Natural killer cell (primary cell): ENCODE measurements at regions not wholly inside any gene's neighbourhood (a gene's known extent, or its start where the extent isn't known, plus 50 kb on each side); places are given as distances from the start of the nearest gene placed in this dataset.

Source experiments
- ATAC-seq, 3 donors: fragments of 150-1000 bp in 2 of 3; fragments of 200-7000 bp in 1 of 3; cut with Tn5 transposase; 1 replicate in 1 of 3; 2 replicates in 2 of 3; pipeline ENCODE4 v1.10.0; 2021; ENCODE audit warnings: mild to moderate bottlenecking in 2 of 3, moderate library complexity in 2 of 3
- DNase-seq, 2 donors: peaks; one replicate each; pipeline versions ENCODE4 v3.0.0 to v3.0.0-alpha.2; 2013 to 2021; ENCODE audit warnings: mixed read lengths in 1 of 2
- H3K27ac ChIP-seq: one replicate; pipeline ENCODE4 v1.5.1; 2013; ENCODE audit warnings: mild to moderate bottlenecking, low read length
- H3K27me3 ChIP-seq: one replicate; pipeline ENCODE4 v1.6.1; 2013; ENCODE audit warnings: low read length; ENCODE audit not compliant: control insufficient read depth, insufficient read depth
- H3K36me3 ChIP-seq: one replicate; pipeline ENCODE4 v1.6.1; 2013; ENCODE audit warnings: low read length; ENCODE audit not compliant: control insufficient read depth, insufficient read depth
- H3K4me1 ChIP-seq: one replicate; pipeline ENCODE4 v1.6.1; 2013; ENCODE audit warnings: low read length; ENCODE audit not compliant: control insufficient read depth, insufficient read depth
- H3K4me3 ChIP-seq: one replicate; pipeline ENCODE4 v1.5.1; 2013; ENCODE audit warnings: low read length
- H3K9me3 ChIP-seq: one replicate; pipeline ENCODE4 v1.6.1; 2013; ENCODE audit warnings: low read length; ENCODE audit not compliant: control insufficient read depth, insufficient read depth
- H3K27ac Mint-ChIP-seq, 2 donors: one replicate each; pipeline ENCODE4 v1.8.0; 2022; ENCODE audit warnings: mild to moderate bottlenecking in 2 of 2, mixed read lengths in 2 of 2, moderate library complexity in 1 of 2
- H3K27me3 Mint-ChIP-seq, 2 donors: one replicate each; pipeline ENCODE4 v1.8.0; 2022; ENCODE audit warnings: low read depth in 2 of 2, mixed read lengths in 2 of 2
- H3K36me3 Mint-ChIP-seq: one replicate; pipeline ENCODE4 v1.8.0; 2022; ENCODE audit warnings: mixed read lengths
- H3K4me1 Mint-ChIP-seq, 2 donors: one replicate each; pipeline ENCODE4 v1.8.0; 2022; ENCODE audit warnings: mixed read lengths in 2 of 2
- H3K4me3 Mint-ChIP-seq: one replicate; pipeline ENCODE4 v1.8.0; 2022; ENCODE audit warnings: mild to moderate bottlenecking, moderate library complexity, mixed read lengths
- H3K9me3 Mint-ChIP-seq, 2 donors: one replicate each; pipeline ENCODE4 v1.8.0; 2022; ENCODE audit warnings: mixed read lengths in 2 of 2
- WGBS: methylation state at CpG from one replicate; pipeline ENCODE4 v1.1.7; 2013; ENCODE audit warnings: missing lambda C conversion rate; ENCODE audit not compliant: insufficient coverage; 5-methylcytosine and 5-hydroxymethylcytosine counted together
- intact Hi-C: fragments of 100-400 bp; cut with micrococcal nuclease; formaldehyde crosslinking; loops from one replicate; pipeline ENCODE4 v1.14.2; 2022
- TF ChIP-seq, protein P1 (sequence below): fragments of 200-600 bp; IDR thresholded peaks from one replicate; pipeline ENCODE4 v1.8.0; 2022; ENCODE audit warnings: antibody characterized with exemption

DNA sequence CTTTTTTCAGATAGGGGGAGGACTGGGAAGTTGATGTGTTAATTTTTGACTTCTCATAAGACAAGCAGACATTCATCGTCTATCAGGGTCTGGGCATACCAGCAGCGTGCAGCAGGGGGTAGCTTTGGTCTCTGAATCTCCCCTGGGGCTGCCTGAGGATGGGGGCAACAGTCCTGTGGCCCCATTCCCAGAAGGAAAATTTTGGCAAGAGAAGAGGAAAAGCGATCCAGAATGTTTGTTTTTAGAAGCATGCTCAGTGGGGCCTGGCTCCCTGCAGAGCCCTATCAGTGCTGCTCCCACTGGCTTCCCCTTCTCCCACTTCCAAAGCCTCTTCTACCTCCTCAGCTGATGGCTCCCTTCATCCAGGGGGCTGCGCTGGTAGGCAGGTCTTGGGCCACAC, 194.8 kb upstream of the IL12B start:
- WGBS, result 87% methylated on average over 4 of the region's 4 CpGs
- Mint-ChIP-seq H3K27ac (no peak overlapping the region), H3K36me3 (peaks cover 7% of the 10 kb centered on the region), H3K4me1 (no peaks in the 10 kb centered on the region), H3K27me3 (peaks cover 0 to 16% of the 10 kb centered on the region in 2 donors), H3K4me3 (no peak overlapping the region), H3K9me3 (peaks cover 4 to 5% of the 10 kb centered on the region in 2 donors)
- Histone ChIP-seq H3K27me3 (no peaks in the 10 kb centered on the region), H3K27ac (no peak overlapping the region), H3K36me3 (no peaks in the 10 kb centered on the region), H3K4me1 (no peaks in the 10 kb centered on the region), H3K4me3 (no peak overlapping the region), H3K9me3 (no peaks in the 10 kb centered on the region)
- ATAC-seq (no peak), DNase-seq (no peak)
- TF ChIP-seq, protein P1, sequence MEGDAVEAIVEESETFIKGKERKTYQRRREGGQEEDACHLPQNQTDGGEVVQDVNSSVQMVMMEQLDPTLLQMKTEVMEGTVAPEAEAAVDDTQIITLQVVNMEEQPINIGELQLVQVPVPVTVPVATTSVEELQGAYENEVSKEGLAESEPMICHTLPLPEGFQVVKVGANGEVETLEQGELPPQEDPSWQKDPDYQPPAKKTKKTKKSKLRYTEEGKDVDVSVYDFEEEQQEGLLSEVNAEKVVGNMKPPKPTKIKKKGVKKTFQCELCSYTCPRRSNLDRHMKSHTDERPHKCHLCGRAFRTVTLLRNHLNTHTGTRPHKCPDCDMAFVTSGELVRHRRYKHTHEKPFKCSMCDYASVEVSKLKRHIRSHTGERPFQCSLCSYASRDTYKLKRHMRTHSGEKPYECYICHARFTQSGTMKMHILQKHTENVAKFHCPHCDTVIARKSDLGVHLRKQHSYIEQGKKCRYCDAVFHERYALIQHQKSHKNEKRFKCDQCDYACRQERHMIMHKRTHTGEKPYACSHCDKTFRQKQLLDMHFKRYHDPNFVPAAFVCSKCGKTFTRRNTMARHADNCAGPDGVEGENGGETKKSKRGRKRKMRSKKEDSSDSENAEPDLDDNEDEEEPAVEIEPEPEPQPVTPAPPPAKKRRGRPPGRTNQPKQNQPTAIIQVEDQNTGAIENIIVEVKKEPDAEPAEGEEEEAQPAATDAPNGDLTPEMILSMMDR, result no peak
- intact Hi-C loops, result no loop called here

DNA sequence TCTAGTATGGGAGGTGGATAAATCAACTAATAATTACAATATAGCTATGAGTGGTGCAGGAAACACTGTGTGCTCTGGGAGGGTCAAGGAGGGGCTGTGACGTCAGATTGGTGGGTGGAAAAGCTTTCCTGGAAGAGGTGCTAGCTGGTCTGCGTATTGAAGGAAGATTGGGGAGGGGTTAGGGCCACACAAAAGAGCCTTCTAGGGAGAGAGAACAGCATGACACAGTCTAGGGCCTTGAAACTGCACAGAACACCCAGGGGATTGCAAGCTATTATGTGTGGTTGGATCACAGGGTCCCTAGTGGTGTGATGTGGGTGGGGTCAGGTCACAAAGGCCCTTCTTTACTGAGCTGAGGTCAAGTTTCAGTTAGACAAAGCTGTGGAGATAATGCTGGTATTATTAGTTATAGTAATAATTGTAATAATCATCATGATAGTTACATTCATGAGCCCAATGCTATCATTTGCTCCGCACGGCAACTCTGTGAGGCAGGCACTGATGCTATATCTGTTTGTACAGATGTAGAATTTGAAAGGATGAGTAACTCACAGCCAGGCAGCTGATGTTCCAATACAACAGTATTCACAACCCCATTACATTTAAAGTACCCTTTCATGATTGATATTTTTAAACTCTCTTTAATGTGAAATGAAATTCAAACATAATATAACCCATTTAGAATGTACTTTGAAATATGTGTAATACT, 197.4 kb upstream of the IL12B start:
- ATAC-seq, result no peak
- 70% methylated on average over 2 of the region's 4 CpGs for WGBS

DNA sequence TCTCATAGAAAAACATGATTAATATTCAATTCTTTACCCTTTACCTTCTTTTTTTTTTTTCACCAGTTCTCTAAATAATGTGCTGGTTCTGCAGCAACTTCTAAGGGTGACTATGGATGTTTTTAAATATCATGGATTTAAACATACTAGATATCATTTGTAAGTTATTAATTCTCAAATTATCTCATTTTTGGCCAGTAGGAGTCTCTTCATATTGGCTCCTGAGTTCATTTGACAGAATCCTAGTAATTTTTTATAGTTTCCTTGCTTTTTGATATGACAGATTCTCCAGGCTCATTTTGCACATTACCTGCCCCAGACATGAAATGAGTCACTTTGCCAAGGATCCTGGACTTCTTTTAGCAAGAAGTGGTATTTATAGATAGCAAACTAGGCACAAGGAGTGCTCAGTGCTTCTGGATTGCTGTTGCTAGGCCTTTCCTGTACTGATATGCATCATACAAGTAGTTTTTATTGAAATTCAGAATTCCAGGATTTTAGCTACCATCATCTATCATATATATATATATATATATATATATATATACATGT, 201.3 kb upstream of the IL12B start:
- Mint-ChIP-seq H3K27ac (no peak overlapping the region), H3K4me1 (no peaks in the 10 kb centered on the region), H3K27me3 (peaks cover 0 to 4% of the 10 kb centered on the region in 2 donors), H3K4me3 (no peak overlapping the region), H3K9me3 (peaks cover 4 to 5% of the 10 kb centered on the region in 2 donors), H3K36me3 (peaks cover 7% of the 10 kb centered on the region)
- H3K4me1 ChIP-seq, result no peaks in the 10 kb centered on the region
- no peaks in the 10 kb centered on the region for H3K36me3 ChIP-seq
- no peaks in the 10 kb centered on the region for H3K9me3 ChIP-seq
- intact Hi-C loops, result no loop called here
- H3K4me3 ChIP-seq, result no peak overlapping the region
- no peak overlapping the region for H3K27ac ChIP-seq
- H3K27me3 ChIP-seq, result no peaks in the 10 kb centered on the region
- no peak for DNase-seq
- ATAC-seq, result no peak
- TF ChIP-seq, protein P1, result no peak

More for the DNA sequence above, 197.4 kb upstream of the IL12B start:
- no peak overlapping the region for H3K27ac ChIP-seq
- TF ChIP-seq, protein P1, result no peak
- Mint-ChIP-seq H3K27me3 (peaks cover 0 to 8% of the 10 kb centered on the region in 2 donors), H3K36me3 (peaks cover 7% of the 10 kb centered on the region), H3K27ac (no peak overlapping the region), H3K9me3 (peaks cover 4 to 5% of the 10 kb centered on the region in 2 donors), H3K4me3 (no peak overlapping the region), H3K4me1 (no peaks in the 10 kb centered on the region)
- H3K4me3 ChIP-seq, result no peak overlapping the region
- H3K4me1 ChIP-seq, result no peaks in the 10 kb centered on the region
- intact Hi-C loops, result no loop called here
- no peaks in the 10 kb centered on the region for H3K27me3 ChIP-seq
- no peaks in the 10 kb centered on the region for H3K36me3 ChIP-seq
- no peaks in the 10 kb centered on the region for H3K9me3 ChIP-seq
- DNase-seq, result no peak

DNA sequence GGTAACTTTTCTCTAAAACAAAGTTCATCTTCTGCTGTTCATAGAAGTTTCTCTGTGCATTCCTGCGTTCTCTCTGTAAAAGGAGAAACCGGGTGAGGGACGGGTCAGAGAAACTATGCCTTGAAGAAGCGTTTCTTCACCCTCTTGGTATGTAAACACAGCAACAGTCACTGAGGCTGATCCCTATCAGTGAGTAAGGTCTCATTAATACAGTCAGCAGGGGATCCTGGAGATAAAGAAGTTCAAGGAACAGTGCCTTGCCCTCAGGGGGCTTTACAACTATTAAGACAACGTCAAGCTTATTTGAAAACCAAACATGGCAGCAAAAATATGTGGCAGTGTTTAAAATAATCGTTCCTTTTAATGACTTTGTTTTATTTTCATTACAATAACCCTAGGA, 202.9 kb upstream of the IL12B start:
- intact Hi-C loops, result no loop called here
- Histone ChIP-seq H3K27ac (no peak overlapping the region), H3K36me3 (no peaks in the 10 kb centered on the region), H3K9me3 (no peaks in the 10 kb centered on the region), H3K4me1 (no peaks in the 10 kb centered on the region), H3K27me3 (no peaks in the 10 kb centered on the region), H3K4me3 (no peak overlapping the region)
- TF ChIP-seq, protein P1, result no peak
- WGBS, result 95% methylated on average over 5 of the region's 6 CpGs
- H3K9me3 Mint-ChIP-seq, result peaks cover 2 to 5% of the 10 kb centered on the region in 2 donors
- no peak overlapping the region for H3K27ac Mint-ChIP-seq
- peaks cover 7% of the 10 kb centered on the region for H3K36me3 Mint-ChIP-seq
- DNase-seq (no peak), ATAC-seq (no peak)
- H3K27me3 Mint-ChIP-seq, result peaks cover 0 to 9% of the 10 kb centered on the region in 2 donors
- H3K4me3 Mint-ChIP-seq, result no peak overlapping the region
- H3K4me1 Mint-ChIP-seq, result no peaks in the 10 kb centered on the region
